ENCODE measurements at regions not wholly inside any gene's neighbourhood (a gene's known extent, or its start where the extent isn't known, plus 50 kb on each side); places are given as distances from the start of the nearest gene placed in this dataset.
A peak's percentile ranks its signal among the peaks of the same experiment; 100 is the strongest.
"Not testable (repeated sequence)": the region's sequence is repeated elsewhere in the genome, so short reads cannot be mapped to it uniquely, and the experiment has no call there.

- H3K9me3 ChIP-seq (ENCODE audit: control insufficient read depth, low read depth, low read length), result no peaks in the 10 kb centered on the region
- no peak for DNase-seq
- no peaks in the 10 kb centered on the region for H3K4me1 ChIP-seq (ENCODE audit: control insufficient read depth, insufficient read depth, low read length)
- H3K4me3 ChIP-seq (ENCODE audit: low read length), result no peak overlapping the region
- H3K27ac ChIP-seq (ENCODE audit: low read length), result no peak overlapping the region
- no peaks in the 10 kb centered on the region for H3K27me3 ChIP-seq (ENCODE audit: control insufficient read depth, insufficient read depth, low read length)
- no peaks in the 10 kb centered on the region for H3K36me3 ChIP-seq (ENCODE audit: control insufficient read depth, insufficient read depth, low read length)
- no CpG with 5 or more reads among the region's 4 CpGs for WGBS (ENCODE audit: insufficient coverage, low lambda C conversion rate)
Measured at GRCh38 chr6:859936-860335, 167.0 kb upstream of the EXOC2 start.

- H3K36me3 ChIP-seq (ENCODE audit: control insufficient read depth, insufficient read depth, low read length), result no peaks in the 10 kb centered on the region
- no peak for DNase-seq
- WGBS (ENCODE audit: insufficient coverage, low lambda C conversion rate), result 60% methylated on average over 4 of the region's 12 CpGs
- no peak overlapping the region for H3K27ac ChIP-seq (ENCODE audit: low read length)
- H3K4me3 ChIP-seq (ENCODE audit: low read length), result no peak overlapping the region
- H3K4me1 ChIP-seq (ENCODE audit: control insufficient read depth, insufficient read depth, low read length), result no peaks in the 10 kb centered on the region
- H3K9me3 ChIP-seq (ENCODE audit: control insufficient read depth, low read depth, low read length), result no peaks in the 10 kb centered on the region
- H3K27me3 ChIP-seq (ENCODE audit: control insufficient read depth, insufficient read depth, low read length), result peaks cover 5% of the 10 kb centered on the region
Measured at GRCh38 chr6:854406-855118, 161.6 kb upstream of the EXOC2 start.

DNA sequence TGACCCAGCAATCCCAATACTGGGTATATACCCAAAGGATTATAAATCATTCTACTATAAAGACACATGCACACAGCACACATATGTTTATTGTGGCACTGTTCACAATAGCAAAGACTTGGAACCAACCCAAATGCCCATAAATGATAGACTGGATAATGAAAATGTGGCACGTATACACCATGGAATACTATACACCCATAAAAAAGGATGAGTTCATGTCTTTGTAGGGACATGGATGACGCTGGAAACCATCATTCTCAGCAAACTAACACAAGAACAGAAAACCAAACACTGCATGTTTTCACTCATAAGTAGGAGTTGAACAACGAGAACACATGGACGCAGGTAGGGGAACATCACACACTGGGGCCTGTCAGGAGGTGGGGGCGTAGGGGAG is 159.3 kb upstream of the EXOC2 start:
- not testable (repeated sequence) for H3K4me1 ChIP-seq (ENCODE audit: control insufficient read depth, insufficient read depth, low read length); DNase-seq; H3K9me3 ChIP-seq (ENCODE audit: control insufficient read depth, low read depth, low read length); H3K27me3 ChIP-seq (ENCODE audit: control insufficient read depth, insufficient read depth, low read length); H3K4me3 ChIP-seq (ENCODE audit: low read length); H3K36me3 ChIP-seq (ENCODE audit: control insufficient read depth, insufficient read depth, low read length); H3K27ac ChIP-seq (ENCODE audit: low read length)
- WGBS (ENCODE audit: insufficient coverage, low lambda C conversion rate), result no CpG with 5 or more reads among the region's 5 CpGs

GRCh38 chr6:849075-849506 is 156.2 kb upstream of the EXOC2 start:
- H3K4me1 ChIP-seq (ENCODE audit: control insufficient read depth, insufficient read depth, low read length), result no peaks in the 10 kb centered on the region
- DNase-seq, result no peak
- H3K27me3 ChIP-seq (ENCODE audit: control insufficient read depth, insufficient read depth, low read length), result peaks cover 5% of the 10 kb centered on the region
- WGBS (ENCODE audit: insufficient coverage, low lambda C conversion rate), result no CpG with 5 or more reads among the region's 5 CpGs
- H3K36me3 ChIP-seq (ENCODE audit: control insufficient read depth, insufficient read depth, low read length), result no peaks in the 10 kb centered on the region
- no peak overlapping the region for H3K27ac ChIP-seq (ENCODE audit: low read length)
- peaks cover 2% of the 10 kb centered on the region for H3K9me3 ChIP-seq (ENCODE audit: control insufficient read depth, low read depth, low read length)
- no peak overlapping the region for H3K4me3 ChIP-seq (ENCODE audit: low read length)

DNA sequence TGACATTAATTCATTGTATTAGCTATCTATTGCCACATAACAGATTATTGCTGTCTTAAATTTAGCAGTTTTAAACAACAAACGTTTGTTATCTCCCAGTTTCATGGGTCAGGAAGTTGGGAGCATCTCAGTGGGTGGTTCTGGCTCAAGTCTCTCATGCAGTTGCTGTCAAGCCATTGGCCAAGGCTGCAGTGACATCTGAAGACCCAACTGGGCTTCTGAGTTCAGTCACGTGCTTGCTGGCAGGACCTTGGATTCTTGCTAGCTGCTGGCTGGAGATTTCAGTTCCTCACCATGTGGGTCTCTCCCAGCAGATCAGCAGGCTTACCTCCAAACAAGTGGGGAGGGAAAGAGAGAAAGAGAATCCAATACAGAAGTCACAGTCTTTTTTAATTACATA is 152.6 kb upstream of the EXOC2 start:
- WGBS (ENCODE audit: insufficient coverage, low lambda C conversion rate), result no CpG with 5 or more reads among the region's 2 CpGs
- Histone ChIP-seq H3K36me3 (ENCODE audit: control insufficient read depth, insufficient read depth, low read length) (no peaks in the 10 kb centered on the region), H3K4me1 (ENCODE audit: control insufficient read depth, insufficient read depth, low read length) (no peaks in the 10 kb centered on the region), H3K27me3 (ENCODE audit: control insufficient read depth, insufficient read depth, low read length) (peaks cover 2% of the 10 kb centered on the region), H3K4me3 (ENCODE audit: low read length) (no peak overlapping the region), H3K9me3 (ENCODE audit: control insufficient read depth, low read depth, low read length) (peaks cover 2% of the 10 kb centered on the region), H3K27ac (ENCODE audit: low read length) (no peak overlapping the region)
- no peak for DNase-seq

- Histone ChIP-seq H3K36me3 (ENCODE audit: control insufficient read depth, insufficient read depth, low read length) (no peaks in the 10 kb centered on the region), H3K27me3 (ENCODE audit: control insufficient read depth, insufficient read depth, low read length) (peaks cover 2% of the 10 kb centered on the region), H3K4me1 (ENCODE audit: control insufficient read depth, insufficient read depth, low read length) (no peaks in the 10 kb centered on the region), H3K9me3 (ENCODE audit: control insufficient read depth, low read depth, low read length) (peaks cover 2% of the 10 kb centered on the region), H3K27ac (ENCODE audit: low read length) (no peak overlapping the region), H3K4me3 (ENCODE audit: low read length) (no peak overlapping the region)
- no CpG with 5 or more reads among the region's 2 CpGs for WGBS (ENCODE audit: insufficient coverage, low lambda C conversion rate)
- no peak for DNase-seq
Measured at GRCh38 chr6:845101-845500, 152.2 kb upstream of the EXOC2 start.

- peak; percentile 18 to 25 for DNase-seq
- WGBS (ENCODE audit: insufficient coverage, low lambda C conversion rate), result no CpG with 5 or more reads among the region's 9 CpGs
- Histone ChIP-seq H3K27ac (ENCODE audit: low read length) (peak overlapping the region; percentile 26), H3K4me1 (ENCODE audit: control insufficient read depth, insufficient read depth, low read length) (no peaks in the 10 kb centered on the region), H3K36me3 (ENCODE audit: control insufficient read depth, insufficient read depth, low read length) (no peaks in the 10 kb centered on the region), H3K27me3 (ENCODE audit: control insufficient read depth, insufficient read depth, low read length) (peaks cover 2% of the 10 kb centered on the region), H3K4me3 (ENCODE audit: low read length) (no peak overlapping the region), H3K9me3 (ENCODE audit: control insufficient read depth, low read depth, low read length) (no peaks in the 10 kb centered on the region)
Measured at GRCh38 chr6:842141-842540, 149.2 kb upstream of the EXOC2 start.

DNA sequence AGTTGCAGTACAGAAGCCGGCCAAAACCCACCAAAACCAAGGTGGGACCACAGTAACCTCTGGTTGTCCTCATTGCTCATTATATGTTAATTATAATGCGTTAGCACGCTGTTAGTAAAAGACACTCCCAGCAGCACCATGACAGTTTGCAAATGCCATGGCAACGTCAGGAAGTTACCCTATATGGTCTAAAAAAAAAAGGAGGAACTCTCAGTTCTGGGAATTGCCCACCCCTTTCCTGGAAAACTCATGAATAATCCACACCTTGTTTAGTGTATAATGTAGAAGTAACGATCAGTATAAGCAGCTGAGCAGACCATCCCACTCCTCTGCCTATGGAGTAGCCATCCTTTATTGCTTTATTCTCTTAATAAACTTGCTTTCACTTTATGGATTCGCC is 148.6 kb upstream of the EXOC2 start:
- WGBS (ENCODE audit: insufficient coverage, low lambda C conversion rate), result 67% methylated on average over 1 of the region's 6 CpGs
- Histone ChIP-seq H3K27me3 (ENCODE audit: control insufficient read depth, insufficient read depth, low read length) (peaks cover 2% of the 10 kb centered on the region), H3K4me3 (ENCODE audit: low read length) (no peak overlapping the region), H3K27ac (ENCODE audit: low read length) (peak overlapping the region; percentile 26), H3K36me3 (ENCODE audit: control insufficient read depth, insufficient read depth, low read length) (no peaks in the 10 kb centered on the region), H3K4me1 (ENCODE audit: control insufficient read depth, insufficient read depth, low read length) (no peaks in the 10 kb centered on the region), H3K9me3 (ENCODE audit: control insufficient read depth, low read depth, low read length) (no peaks in the 10 kb centered on the region)
- no peak for DNase-seq

- no peaks in the 10 kb centered on the region for H3K27me3 ChIP-seq (ENCODE audit: control insufficient read depth, insufficient read depth, low read length)
- H3K27ac ChIP-seq (ENCODE audit: low read length), result no peak overlapping the region
- WGBS (ENCODE audit: insufficient coverage, low lambda C conversion rate), result no CpG with 5 or more reads among the region's 2 CpGs
- no peaks in the 10 kb centered on the region for H3K36me3 ChIP-seq (ENCODE audit: control insufficient read depth, insufficient read depth, low read length)
- no peak for DNase-seq
- H3K4me3 ChIP-seq (ENCODE audit: low read length), result no peak overlapping the region
- no peaks in the 10 kb centered on the region for H3K4me1 ChIP-seq (ENCODE audit: control insufficient read depth, insufficient read depth, low read length)
- no peaks in the 10 kb centered on the region for H3K9me3 ChIP-seq (ENCODE audit: control insufficient read depth, low read depth, low read length)
Measured at GRCh38 chr6:839201-839600, 146.3 kb upstream of the EXOC2 start.

- no peak overlapping the region for H3K27ac ChIP-seq (ENCODE audit: low read length)
- H3K27me3 ChIP-seq (ENCODE audit: control insufficient read depth, insufficient read depth, low read length), result no peaks in the 10 kb centered on the region
- DNase-seq, result no peak
- H3K36me3 ChIP-seq (ENCODE audit: control insufficient read depth, insufficient read depth, low read length), result no peaks in the 10 kb centered on the region
- WGBS (ENCODE audit: insufficient coverage, low lambda C conversion rate), result 83% methylated on average over 1 of the region's 4 CpGs
- H3K4me1 ChIP-seq (ENCODE audit: control insufficient read depth, insufficient read depth, low read length), result no peaks in the 10 kb centered on the region
- H3K9me3 ChIP-seq (ENCODE audit: control insufficient read depth, low read depth, low read length), result no peaks in the 10 kb centered on the region
- H3K4me3 ChIP-seq (ENCODE audit: low read length), result no peak overlapping the region
Measured at GRCh38 chr6:837380-837779, 144.4 kb upstream of the EXOC2 start.

DNA sequence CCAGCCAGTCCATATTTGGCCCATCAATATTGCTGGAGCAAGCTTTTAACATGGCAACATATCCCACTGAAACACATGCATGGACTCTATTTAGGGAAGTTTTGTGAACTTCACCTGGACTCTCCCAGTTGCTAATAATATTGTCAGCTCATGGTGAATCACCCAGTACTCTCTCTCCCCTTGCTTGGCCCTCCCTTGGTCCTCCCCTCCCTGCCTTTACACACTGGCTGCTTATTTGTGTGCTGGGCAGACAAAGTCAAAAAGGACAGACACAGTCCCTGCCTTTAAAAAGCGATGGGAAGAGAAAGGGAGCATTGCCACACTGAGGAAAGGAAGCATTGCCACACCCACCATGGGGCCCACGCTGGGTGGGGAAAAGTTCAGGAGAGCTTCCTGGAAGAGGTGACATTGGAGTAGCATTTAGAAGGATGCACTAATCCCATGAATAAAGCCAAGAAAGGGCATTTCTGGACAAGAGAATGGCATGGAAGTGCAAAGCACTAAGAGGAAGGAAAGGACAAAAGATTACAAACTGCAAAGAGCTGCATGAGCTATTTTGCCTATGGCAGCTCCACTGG is 143.4 kb upstream of the EXOC2 start:
- no peak for DNase-seq
- Histone ChIP-seq H3K27ac (ENCODE audit: low read length) (no peak overlapping the region), H3K4me3 (ENCODE audit: low read length) (no peak overlapping the region), H3K36me3 (ENCODE audit: control insufficient read depth, insufficient read depth, low read length) (no peaks in the 10 kb centered on the region), H3K9me3 (ENCODE audit: control insufficient read depth, low read depth, low read length) (no peaks in the 10 kb centered on the region), H3K4me1 (ENCODE audit: control insufficient read depth, insufficient read depth, low read length) (no peaks in the 10 kb centered on the region), H3K27me3 (ENCODE audit: control insufficient read depth, insufficient read depth, low read length) (no peaks in the 10 kb centered on the region)
- no CpG with 5 or more reads among the region's 2 CpGs for WGBS (ENCODE audit: insufficient coverage, low lambda C conversion rate)
